Activated CD4-positive, alpha-beta T cell treated with anti-CD3 and anti-CD28 coated beads, Interleukin-2, amount 50 U/mL, for 16 hours (primary cell): ENCODE measurements at regions not wholly inside any gene's neighbourhood (a gene's known extent, or its start where the extent isn't known, plus 50 kb on each side); places are given as distances from the start of the nearest gene placed in this dataset.
A peak's percentile ranks its signal among the peaks of the same experiment; 100 is the strongest.

ENCODE experiments used
- DNase-seq: peaks from one replicate; pipeline ENCODE4 v3.0.0-alpha.2; 2020

DNA sequence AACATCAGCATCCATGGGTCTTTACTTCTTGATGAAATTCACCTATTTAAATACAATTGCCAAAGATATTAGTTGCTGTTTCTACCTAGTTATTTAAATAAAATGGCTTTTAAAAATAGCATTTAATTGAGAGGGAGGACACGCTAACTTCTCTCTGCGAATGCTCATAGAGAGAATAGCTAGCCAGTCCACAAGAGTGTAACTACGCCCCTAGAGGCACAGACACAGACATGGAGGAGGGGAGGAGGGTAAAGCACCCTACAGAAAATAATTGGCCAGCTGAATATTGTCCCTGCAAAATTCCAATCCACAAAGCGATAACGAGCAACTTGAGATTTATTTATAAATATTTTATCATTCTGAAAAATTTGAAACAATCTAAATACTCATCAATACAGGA, 97.0 kb upstream of the PAPOLG start:
- DNase-seq: no peak

DNA sequence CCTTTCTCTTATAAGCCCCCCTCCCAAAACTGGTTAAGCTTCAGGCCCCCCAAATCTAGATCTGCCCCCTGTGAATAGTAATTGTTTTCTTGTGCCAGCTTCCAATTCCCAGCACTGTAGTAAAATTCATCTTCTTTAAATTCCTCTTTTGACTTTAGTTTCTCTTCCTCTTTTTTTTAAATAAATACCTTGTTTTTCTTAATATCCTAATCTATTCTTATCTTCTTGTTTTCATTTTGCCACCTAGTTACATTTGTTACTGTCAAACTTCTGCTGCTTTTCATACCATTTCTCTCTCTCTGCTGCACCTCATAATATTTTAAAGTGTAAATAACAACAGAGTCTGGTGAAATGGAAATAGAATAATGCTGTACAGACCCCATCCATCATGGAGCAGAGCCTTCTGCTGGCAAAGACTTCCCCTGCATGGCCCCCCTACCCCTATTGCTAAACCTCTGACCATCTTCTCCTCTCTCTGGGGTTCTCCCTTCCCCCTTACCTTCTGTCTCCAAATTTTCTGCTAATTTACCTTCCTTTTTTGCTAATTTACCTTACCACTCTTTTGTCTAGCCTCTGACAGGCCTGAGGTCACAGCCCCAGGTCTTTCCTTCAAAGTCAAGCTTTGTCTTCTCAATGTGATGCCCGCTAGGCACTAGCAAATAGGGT, 94.9 kb upstream of the PAPOLG start:
- DNase-seq: no peak

DNA sequence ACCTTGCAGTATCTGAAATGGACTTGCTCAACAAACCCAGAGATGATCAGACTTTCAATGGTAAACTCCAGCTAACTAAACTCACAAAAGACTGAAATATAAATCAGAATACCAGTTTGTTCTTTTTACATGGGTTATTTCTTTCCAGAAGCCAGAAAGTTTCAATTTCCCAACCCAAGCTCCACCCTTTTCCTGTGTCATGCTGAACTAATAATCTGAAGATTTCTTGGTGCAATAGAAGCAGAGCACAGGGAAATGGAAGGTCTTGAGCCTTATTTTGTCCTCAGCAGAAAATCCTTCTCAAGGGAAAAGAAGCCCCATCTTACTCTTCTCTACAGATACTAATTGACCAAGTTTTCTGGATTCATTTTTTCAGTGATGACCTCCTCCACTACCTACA, 93.3 kb upstream of the PAPOLG start:
- no peak for DNase-seq

DNA sequence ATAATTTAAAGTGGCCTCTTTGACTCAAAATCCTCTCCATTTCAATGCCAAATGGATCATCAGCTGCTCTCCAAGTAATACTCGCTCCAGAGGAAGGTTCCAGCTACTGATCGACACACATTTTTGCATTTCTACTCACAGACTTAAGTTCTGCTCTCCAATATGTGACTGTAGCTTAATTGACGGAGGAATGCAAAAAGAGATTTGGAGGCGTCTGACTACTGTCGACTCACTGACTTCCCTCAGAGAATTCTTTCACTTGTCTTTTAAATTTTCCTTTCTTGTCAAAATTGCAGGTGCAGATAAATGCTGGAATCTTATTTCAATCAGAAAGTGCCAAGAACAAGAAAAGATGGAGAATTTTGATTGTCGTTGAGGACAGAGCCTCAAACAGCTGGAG, 84.1 kb upstream of the PAPOLG start:
- no peak for DNase-seq

DNA sequence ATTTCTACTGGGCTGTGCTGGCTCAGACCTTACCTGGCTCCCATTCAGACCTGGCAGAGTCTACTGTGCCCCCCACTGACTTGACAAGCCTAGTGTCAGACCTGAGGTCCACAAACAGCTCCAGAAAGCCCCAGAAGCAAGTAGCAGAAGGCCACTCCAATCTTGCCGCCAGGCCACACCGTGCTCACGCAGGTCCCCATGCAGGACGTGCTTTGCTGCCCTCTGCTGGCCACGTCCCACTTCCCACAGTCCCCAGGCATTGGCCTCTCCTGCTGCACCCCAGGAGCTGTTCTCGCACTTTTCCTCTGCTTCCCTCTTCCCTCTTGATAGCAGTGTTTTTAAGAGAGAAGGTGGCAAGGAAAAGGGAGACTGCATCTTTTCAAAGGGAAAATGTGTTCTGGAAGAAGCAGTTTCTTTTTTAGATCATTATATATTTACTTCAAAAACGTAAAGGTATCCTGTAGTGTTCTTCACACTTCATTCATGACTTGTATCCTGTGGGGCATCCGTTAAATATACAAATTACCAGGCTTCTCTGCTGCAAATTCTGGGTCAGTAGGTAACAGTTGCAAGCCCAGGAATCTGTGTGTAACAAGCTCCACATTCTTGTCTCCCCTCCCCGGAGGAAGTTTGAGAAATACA, 81.4 kb upstream of the PAPOLG start:
- DNase-seq: peak; percentile 79

DNA sequence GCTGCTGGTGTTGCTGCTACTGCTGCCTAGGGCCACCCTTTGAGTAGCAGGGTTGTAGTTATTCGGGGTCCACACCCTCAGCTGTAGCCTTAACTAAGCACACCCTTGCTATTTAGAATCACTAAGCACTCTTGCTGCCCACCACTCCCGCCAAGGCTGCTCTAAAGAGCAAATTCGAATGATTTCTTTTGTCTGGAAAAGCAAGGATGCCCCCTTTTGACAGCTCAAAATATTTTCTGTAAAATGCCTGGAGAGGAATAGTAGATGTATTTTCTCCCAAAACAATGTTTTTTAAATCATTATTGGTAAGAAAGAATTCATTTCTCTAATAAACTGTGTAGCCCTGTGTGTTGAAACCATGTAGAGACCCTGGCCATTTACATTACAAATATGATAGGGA, 80.8 kb upstream of the PAPOLG start:
- DNase-seq: no peak

DNA sequence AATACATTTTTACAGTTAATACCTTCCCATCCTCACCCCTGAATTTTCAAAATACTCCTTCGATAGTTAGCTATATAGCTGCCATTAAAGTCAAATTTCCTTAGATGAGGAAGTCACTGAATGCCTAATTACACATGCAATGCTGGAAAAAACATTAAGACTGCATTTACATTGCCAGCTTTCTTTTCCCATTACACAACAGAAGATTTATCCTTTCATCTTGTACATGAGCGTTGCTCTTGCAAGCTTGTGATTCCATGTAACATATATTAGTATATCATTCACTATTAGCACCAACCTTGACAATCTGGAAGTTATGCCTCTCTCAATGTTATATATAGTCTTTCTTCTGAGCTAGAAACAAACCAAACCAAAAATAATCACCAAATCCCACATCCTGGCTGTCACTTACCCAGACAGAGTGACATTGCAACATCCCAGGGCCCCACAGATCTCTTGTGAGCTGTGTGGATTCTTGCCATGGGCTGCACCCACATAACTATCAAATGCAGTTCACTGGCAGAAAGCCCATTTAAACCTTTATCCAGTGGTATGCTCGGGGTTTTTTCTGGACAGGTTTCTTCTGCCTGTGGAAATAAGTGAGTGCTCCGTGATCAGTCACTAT, 79.2 kb upstream of the PAPOLG start:
- DNase-seq: no peak

DNA sequence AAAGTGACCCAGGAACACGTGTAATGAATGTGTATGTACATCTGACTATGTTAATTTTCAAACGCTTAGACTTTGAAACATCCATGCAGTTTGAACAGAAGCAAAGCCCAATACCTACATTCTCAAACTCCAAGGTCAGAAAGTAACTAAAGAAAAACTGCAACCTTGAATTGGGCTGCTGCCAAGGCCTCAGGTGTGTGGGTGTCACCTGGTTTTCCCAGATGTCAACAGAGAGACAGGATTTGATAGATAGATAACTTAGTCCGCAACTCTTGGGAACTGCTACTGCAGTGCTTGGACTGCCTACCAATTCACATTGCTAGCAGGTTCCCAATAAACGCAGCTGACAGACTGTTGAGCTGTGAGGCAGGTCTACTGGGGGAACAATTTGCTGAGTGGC, 78.7 kb upstream of the PAPOLG start:
- no peak for DNase-seq

DNA sequence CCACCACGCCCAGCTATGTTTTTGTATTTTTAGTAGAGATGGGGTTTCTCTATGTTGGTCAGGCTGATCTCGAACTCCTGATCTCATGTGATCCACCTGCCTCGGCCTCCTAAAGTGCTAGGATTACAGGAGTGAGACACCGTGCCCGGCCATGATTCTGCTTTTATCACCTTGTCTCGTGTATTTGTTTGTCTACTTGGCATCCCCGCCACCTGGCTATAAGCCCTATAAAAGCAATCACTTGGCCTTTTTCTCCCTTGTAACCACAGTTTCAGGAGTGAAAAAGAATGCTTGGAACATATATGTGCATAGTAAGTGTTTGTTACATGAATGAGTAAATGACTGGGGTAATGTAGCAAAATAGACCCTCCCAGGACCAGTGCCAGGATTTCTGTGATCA, 77.5 kb upstream of the PAPOLG start:
- no peak for DNase-seq

DNA sequence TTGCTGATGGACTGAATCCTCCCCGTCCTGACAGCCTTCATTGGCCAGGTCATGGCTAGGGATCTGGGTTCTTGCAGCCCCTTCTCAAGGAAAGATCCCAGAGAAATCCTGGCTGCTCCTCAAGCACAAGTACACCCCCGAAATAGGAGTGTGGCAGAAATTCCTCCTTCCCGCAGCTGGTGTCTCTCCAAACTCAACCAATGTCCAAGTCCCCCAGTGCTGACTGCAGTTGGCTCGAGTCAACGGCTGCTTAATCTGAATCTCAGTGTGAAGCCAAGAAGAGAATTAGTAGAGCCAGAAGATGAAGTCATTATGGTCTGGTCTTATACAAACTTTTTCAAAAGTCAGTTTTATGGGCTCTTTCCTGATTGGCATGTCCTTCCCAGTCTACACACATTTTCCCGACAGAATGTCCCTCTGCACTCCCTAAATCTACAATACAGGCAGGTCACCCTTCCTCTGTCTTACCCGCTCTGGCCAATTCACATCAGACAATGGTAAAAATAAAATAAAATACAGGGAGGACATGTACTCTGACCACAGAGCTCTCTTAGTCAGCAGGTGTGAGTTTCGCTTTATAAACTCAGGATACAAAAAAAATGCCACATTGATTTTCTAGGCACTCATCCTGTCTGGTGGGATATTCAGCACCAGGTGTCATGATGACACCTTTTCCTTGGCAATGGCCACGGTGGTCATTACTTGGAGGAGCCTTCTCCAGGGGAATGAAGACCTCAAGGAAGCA, 76.9 kb upstream of the PAPOLG start:
- DNase-seq: no peak

DNA sequence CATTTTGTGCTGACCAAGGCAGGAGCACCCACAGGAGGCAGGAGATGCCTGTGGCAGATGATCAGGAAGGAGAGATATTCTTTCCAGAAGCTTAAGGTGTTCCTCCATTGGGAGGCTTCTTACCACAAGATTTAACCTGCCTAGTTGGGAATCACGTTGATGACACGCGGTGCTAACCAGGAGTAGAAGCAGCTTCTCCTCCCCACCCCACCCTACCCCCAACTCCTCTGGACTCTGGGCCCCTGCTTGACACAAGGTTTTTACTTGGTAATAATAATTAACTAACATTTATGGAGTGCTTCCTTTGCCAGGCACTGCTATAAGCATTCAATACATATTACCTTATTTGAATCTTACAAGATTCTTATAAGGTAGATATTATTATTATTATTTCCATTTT, 62.5 kb upstream of the PAPOLG start:
- DNase-seq: no peak

DNA sequence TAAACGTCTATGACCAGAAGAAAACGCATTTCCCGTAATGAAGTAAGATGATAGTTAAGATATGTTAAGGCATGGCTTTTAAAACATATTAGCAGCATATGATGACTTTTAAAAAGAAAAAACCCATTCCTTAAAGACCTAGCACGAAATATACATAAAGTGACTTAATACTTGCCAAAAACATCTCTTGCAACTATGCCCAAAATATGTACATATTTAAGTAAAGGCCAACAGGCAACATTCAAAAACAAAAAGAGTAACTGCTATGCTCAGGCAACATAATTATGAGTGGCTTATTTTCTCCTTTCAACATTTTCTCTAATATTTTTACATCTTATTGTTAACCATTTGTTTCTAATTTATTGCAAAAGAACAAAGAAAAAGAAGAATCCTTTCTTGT, 60.3 kb upstream of the PAPOLG start:
- DNase-seq: no peak

DNA sequence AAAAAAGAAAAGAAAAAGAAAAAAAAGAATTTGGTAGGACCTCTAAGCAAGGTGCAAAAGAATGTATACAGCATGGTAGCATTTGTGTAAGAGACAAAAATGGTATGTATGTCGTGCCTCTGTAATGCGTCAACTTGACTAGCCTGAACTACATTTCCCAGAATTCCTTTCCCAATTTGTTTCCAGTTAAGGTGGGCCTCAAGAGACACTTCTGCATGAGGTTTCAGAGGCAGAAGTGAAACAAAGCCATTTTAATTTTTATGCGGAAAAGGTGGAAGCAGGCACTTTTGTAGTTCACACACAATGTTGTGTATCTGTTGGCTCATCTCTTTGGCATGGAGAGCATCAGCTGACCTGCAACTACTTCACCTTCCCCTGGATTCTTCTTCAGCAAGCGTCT, 56.5 kb upstream of the PAPOLG start:
- DNase-seq: no peak

DNA sequence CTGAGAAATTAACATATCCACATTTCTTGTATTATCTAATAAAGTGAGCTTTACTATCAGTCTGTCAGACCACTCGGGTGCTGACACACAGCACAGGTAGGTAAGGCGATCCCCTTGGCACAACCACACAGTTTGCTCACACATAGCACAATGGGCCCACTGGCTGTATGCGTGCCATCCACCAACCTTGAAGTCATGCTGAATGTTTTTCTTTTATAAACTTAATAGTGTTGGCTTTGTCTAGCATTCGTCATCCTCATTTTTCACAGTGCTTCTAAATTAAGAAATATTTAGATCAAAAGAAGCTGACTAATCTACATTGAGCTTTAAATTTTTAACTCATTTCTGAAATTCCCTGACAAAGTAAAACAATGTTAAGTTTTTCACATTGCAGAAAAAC, 50.0 kb upstream of the PAPOLG start:
- DNase-seq: no peak
